C1 segment of cervical spinal cord (tissue), 14 donors: ENCODE measurements at regions not wholly inside any gene's neighbourhood (a gene's known extent, or its start where the extent isn't known, plus 50 kb on each side); places are given as distances from the start of the nearest gene placed in this dataset.
"Not testable (repeated sequence)": the region's sequence is repeated elsewhere in the genome, so short reads cannot be mapped to it uniquely, and the experiment has no call there.

Experiments used
- DNase-seq, 14 donors: peaks; one replicate each; lab custom pipeline; 2025; lab: John Stamatoyannopoulos, UW

DNA sequence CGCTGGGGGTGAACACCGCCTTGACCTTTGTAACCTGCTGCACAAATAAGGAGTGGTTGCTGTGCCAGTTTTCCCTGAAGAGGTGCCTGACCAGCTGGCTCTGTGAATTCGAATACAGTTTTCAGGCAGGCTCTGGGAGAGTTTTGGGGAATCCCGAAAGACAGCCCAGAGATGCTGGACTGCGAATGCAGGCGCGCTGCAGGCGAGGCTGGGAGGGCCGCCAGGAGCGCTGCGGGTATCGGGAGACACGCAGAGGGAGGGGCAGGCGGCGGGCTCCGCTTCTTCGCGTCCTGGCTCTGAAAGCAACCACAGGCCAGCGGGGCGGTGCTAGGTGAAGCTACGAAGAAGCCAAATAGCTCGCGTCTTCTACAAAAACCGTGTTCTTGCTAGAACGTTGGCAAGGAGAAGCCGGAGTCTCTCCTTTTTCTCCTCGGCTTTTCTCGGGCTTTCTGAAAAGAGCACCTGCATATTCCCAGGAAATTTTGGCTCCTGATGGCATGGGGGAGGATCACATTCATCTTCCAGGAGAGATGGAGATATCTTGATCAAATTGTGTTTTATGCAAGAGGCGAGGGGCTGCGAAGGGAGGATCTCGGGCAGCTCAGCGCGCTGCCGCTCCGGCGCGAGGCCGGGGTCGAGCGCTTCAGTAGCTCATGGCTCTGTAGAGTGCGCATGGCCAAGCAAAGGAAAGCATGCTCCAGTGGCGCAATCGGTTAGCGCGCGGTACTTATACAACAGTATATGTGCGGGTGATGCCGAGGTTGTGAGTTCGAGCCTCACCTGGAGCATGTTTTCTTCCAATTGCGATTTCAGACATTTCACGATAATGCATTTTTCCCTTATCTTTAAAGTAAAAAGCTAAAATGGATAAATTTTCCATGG, 158.1 kb upstream of the ZNF184 start:
- peak in 3 of 14 donors; percentile 1 to 65 (median 10) for DNase-seq

GRCh38 chr6:27624694-27625262, 151.9 kb upstream of the ZNF184 start:
- DNase-seq: no peak

DNA sequence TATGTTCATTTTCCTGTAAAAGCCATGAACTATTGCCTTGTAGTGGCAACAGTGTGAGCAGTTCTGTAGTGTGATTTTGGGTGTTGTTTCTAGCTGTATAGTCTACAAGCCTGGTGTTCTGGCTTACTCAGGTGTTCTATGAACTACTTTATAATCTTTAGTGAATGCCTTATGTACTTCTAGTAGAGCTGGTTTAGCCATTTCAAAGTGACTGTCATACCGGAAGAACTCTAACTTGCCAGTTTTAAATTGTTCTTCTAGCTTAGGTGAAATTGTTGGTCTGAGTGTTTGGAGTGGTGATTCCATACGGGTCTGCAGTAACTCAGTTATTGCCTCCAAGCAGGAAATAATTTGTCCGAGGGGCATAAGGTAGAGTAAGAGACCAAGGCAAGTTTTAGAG, 150.2 kb upstream of the ZNF184 start:
- DNase-seq: no peak

- DNase-seq: no peak
These were observed 146.5 kb upstream of the ZNF184 start for GRCh38 chr6:27619436-27619835.

- no peak for DNase-seq
These were observed 145.1 kb upstream of the ZNF184 start for GRCh38 chr6:27617700-27618689.

GRCh38 chr6:27617046-27617687, 144.3 kb upstream of the ZNF184 start:
- DNase-seq: no peak

- no peak for DNase-seq
These were observed 143.6 kb upstream of the ZNF184 start for GRCh38 chr6:27616328-27617045.

- DNase-seq: no peak
These were observed 138.5 kb upstream of the ZNF184 start for GRCh38 chr6:27611451-27611850.

DNA sequence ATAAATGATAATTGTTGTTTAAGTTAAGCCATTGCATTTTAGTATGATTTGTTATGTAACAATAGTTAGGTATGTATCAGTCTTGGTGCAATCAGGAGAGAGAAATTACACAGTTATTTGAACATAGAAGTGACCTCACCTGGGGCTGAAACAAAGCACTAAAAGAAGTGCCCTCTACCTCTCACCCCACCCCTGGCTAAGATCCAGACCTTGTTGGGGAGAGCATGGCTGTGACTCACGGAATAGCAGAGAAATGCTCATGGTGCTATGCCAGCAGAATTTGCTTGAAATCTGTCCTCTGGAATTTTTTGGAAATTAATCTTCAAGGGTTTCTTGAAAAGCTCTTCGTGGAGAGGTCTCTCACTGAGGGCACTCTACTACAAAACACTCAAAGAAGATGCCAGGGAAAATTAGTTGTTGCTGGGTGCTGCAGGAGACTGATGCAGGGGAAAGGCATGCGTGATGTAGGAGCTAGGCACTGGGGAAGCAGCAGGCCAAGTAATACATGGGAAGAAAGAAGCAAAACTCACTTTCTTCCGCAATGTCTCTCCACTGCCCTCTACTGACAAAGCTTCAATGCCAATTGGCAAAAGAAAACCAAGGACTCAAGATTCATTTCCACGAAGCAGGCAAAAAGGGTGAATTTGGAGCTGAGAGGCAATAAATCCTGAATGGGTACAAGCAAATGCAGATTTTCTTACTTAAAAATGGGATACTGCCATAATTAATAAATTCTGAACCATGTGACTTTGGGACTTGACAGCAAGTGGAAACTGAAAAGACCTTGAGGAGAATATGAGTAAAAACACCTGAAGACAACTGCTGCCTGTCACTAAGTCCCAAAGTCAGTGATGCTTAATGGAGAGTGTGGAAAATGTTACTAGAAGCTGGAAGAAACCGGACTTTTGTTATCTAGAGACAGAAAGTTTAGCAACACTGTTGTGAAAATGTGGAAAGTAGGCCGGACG, 136.3 kb upstream of the ZNF184 start:
- no peak for DNase-seq

DNA sequence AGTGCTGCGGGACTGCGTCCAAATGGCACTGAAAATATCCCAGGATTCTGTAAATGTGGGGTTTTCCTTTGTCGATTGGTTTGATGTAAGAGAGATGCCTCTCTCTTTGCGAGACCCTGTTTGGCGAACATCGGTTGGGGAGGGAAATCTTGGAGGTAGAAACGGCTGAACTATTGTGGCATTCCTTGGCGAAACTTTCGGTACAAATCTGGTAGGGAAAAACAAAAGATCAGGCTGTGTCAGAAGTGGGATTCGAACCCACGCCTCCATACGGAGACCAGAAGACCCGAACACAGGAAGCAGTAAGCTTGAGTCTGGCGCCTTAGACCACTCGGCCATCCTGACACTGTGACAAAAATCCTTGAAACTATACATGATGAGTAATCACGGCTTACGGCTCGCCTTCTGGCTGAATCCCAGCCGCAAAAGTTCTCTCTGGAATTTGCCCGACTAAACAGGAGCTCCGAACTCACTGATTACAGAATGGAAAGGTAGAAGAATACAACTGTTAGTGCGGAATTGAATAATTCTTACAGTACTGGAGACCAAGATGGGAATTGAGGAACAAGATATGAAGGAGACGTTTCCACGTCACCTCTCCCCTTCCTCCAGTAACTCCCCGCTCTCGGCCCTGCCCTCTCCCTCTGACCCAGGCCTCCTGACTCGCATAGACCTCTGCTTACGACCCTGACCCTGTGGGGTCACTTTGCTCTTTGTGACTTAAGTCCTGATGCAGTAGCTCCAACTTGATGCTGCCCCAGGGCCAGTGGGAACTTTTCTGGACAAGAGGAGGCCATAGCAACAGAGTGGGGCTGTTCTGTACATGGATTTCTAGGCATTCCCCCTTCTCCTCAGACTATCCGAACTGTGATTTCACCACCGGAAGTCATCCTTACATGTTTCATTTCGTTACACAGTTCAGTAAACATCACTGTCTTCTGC, 132.8 kb upstream of the ZNF184 start:
- DNase-seq: peak in 1 of 14 donors; percentile 6

- no peak for DNase-seq
These were observed 132.1 kb upstream of the ZNF184 start for GRCh38 chr6:27604986-27605385.

DNA sequence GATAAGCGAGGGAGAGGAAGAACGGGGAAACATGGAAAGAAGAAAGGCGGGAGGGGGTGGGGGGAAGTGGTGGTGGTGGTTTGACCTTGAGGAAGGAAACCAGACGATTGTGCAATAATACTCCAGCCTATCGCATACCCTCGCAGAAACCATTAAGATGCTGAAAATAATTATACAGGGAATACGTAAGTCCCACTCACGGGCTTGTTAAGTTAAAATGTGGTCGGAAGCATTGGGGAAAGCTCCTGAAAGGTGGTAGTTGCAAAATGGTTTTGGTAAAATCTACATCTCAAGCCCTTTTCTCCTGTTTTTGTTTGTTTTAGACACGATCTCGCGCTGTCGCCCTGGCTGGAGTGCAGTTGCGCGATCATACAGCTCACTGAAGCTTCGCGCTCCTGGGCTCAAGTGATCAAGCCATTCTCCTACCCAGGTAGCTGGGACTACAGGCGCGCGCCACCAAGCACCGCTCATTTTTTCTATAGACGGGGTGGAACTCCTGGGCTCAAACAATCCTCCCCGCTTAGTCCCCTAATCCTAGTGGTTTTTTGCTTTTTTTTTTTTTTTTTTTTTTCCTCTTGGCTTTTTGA, 128.9 kb upstream of the ZNF184 start:
- DNase-seq: no peak

DNA sequence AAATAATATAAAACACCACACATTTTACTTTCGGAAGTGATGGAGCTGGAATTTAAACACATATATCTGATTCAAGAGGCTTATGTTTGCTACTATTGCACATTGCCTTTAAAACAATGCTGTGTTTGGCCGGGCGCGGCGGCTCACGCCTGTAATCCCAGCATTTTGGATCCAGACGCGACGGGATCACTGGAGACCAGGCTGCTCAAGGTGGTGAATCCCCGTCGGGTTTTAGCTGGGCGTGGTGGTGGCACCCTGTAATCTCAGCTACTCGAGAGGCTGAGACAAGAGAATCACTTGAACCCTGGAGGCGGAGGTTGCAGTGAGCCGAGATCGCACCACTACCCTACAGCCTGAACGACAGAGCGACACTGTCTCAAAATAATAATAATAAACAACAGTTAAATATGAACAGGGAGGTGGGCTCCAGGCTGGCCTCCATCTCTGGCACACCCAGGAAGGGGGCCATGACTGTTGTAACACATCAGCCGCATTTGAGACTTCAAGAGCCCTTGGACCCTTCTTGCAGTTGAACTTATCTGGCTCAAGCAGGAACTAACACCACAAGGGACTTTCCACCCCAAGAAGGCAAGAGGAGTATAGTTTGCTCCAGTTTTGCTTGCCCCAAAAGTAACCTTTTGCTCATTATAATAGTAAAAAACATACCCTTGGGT, 127.1 kb upstream of the ZNF184 start:
- DNase-seq: no peak

DNA sequence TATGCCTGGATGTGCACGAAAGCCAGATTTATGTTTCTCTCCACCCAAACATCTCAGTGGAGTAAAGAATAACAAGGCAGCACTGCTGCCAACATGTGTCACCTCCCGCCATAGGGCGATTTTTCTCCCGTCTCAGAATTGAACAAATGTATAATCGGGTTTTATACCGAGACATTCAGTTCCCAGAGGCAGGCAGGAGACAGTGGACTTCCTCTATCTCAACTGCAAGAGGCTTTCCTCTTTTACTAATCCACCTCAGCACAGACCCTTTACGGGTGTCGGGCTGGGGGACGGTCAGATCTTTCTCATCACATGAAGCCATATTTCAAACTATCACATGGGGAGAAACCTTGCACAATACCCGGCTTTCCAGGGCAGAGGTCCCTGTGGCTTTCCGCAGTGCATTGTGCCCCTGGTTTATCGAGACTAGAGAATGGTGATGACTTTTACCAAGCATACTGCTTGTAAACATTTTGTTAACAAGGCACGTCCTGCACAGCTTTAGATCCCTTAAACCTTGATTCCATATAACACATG, 124.2 kb upstream of the ZNF184 start:
- DNase-seq: not testable (repeated sequence)

DNA sequence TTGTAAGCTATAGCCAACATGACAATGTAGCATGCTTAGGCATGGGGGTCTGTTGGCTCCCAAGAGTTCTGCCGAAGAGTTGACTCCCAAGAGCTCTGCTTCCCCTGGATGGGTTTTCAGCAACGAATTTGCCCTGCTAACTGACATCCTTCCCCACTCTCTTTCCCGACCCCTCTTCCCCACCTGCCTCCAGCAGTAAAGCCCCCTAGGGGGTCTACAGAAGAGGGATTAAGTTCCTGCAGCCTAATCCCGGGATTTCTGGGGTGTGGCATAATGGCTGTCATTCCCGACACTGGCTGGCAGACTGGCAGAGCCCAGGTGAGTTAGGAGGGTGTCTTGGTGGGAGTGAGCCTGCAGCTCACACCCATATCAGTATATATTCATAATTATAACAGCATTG, 121.0 kb upstream of the ZNF184 start:
- DNase-seq: no peak

DNA sequence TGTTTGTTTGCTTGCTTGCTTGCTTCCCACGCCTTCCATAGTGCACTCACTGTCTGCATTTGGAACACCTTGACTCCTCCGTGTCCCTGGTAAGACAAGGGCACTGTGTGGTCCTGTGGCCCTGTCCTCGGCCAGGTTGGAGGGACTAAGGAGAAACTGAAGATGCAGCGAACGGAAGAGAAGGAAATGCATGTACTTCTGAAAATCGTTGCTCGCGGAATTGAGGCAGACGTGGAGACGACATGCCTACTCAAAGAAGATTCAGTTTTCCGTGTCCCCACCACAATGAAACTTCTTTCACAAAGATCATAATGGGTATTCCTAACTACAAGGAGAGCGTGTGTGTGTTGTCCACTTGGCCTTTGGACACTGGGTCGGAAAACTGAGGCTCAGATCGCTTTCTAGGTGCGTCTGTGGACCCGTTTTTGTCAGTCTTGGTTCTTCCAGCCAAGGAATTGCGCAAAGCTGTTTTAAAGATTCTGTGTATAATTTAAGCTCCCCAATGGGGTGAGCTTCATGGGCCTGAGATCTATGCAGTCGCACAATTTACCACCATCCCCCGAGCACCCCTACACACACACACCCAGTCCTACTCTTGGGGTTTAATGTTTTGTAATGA, 120.4 kb upstream of the ZNF184 start:
- DNase-seq: no peak
